ENCODE measurements at regions not wholly inside any gene's neighbourhood (a gene's known extent, or its start where the extent isn't known, plus 50 kb on each side); places are given as distances from the start of the nearest gene placed in this dataset.

DNA sequence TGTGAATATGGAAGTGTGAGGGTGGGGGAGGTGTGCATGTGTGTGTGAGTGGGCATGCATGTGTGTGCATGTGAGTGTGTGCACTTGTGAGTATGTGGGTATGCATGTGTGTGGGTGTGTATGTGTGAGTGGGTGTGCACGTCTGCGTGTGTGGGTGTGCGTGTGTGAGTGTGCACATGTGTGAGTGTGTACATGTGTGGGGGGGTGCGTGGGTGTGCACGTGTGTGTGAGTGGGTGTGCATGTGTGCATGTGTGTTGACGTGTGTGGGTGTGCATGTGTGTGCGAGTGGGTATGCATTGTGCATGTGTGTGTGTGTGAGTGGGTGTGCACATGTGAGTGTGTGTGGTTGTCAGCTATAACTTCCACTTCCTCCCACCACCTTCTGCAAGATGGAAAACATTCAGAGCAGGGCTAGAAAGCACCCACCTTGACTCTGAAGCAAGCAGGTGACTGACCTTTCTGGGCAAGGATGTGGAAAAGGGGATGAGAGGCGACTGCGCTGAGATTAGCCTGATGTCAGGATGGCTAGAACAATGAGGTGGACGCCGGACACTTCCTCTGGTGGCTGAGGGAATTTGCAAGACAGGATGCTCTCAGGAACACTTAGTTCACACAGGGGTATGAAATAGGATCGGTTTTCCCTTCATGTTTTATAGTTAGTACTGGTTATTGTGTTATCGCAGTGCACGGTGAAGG, 103.6 kb downstream of the ACKR3 start:
- DNase-seq (ENCODE audit: low read depth in 2 of 2) = no peak

DNA sequence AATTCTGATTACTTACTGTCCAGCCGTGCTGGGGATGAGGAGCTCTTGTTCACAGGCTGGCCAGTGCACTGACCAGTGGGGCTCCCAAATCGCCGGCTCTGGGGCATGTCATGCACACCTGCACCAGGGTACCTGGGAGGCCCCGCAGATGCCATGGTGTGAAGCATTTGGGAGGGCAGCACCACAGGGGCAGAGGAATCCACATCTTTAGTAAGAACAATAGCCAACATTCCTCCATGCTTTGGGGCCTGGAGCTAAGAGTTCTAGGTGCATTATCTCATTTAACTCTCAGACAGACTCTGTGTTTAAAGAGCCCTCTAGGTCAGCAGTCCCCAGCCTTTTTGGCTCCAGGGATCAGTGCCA, 104.2 kb downstream of the ACKR3 start:
- DNase-seq (ENCODE audit: low read depth in 2 of 2) = no peak

DNA sequence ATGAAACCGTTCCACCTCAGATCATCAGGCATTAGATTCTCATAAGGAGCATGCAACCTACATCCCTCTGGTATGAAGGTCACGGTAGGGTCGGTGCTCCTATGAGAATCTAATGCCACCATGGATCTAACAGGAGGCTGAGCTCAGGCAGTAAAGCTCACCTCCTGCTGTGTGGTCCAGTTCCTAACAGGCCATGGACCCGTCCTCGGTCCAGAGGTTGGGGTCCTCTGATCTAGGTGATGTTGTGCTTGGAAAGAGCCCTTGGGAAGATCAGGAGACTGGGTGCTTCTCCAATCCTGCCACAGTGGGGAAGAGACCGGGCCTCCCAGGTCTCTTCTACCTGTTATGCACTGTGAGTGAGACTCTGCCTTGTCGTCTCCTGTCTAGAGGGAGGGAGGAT, 104.6 kb downstream of the ACKR3 start:
- no peak for DNase-seq (ENCODE audit: low read depth in 2 of 2)

DNA sequence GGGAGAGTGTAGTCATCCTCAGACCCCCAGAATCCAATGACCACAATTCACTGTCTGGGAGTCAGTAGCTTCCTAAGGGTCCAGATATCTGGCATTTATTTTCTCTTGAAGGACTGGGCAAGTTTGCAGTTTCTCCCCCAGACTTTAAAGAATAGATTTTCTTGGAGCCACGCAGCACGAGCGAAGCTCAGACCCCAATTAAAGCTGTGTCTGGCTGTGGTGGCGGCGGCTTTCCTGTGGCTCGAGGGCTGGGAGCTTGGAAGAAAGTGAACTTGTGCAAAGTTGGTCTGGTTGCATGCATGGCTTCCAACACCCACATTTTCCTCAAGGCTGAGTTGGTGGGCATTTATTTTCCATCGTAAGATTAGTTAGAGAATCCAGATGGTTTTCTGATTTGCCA, 105.0 kb downstream of the ACKR3 start:
- no peak for DNase-seq (ENCODE audit: low read depth in 2 of 2)

DNA sequence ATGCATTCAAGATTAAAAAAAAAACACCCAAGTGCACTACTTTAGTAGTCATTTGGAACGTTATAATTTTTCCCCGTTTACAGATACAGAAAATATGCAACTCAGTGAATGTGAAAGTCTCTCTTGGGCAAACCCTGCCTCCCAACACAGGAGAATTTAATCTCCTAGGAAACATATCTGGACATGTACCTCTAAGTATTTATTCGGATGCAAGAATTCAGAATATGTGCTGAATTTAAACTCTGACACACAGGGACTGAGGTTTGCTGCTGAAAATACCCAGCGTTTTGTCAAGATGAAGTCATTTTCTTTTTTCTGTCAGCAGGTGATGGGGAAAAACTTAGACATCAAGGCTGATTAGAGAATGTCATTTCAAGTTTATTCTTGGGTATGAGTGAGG, 105.4 kb downstream of the ACKR3 start:
- no peak for DNase-seq (ENCODE audit: low read depth in 2 of 2)

DNA sequence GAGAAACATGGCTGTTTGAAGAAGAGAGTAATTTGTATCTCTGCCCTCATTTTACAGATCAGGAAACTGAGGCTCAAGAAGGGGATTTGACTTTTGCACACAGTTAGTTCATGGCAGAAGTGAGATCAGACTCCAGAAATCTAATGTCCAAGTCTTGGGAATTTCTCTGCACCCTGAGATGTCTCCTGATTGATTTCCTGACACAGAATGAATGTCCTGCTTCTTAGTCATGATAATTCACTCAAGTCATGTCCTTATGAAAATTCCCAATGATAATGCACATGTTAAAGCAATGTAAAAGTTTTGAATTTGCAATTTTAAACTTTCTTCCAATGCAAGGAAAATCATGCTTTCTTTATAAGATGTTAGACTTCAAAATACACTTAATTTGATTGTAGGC, 105.9 kb downstream of the ACKR3 start:
- DNase-seq (ENCODE audit: low read depth in 2 of 2) = no peak

DNA sequence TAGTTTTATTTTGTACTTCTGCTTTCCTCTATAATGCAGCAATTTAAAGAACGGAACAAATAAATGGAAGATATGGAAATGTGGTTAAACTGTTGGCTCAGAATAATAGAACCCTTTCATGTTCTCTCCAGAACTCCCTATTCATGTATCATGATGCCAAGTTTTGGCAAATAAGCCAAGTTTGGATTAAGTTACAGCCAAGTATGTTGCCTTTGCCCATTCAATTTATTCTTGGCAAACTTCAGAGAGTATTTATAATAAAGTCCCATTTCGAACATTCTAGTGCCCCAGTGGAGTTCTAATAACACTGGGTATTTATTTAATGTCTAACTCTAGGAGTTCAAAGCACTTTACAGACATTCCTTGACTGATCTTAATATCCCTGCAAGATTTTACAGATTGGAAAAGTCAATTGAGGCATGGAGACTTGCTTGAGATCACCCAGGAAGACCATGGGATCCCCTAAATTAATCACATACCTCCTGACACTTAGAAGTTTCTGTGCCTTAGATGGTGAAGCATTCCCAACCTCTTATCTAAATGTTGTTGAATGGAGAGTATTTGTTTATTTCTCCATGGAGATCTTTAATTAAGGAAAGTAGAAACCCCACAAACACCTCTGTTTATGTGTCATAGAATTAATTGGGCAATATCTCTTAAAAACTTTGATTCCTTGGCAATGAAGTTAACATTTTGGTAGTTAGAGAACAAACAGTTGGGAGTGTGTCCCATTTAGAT, 106.7 kb downstream of the ACKR3 start:
- no peak for DNase-seq (ENCODE audit: low read depth in 2 of 2)

DNA sequence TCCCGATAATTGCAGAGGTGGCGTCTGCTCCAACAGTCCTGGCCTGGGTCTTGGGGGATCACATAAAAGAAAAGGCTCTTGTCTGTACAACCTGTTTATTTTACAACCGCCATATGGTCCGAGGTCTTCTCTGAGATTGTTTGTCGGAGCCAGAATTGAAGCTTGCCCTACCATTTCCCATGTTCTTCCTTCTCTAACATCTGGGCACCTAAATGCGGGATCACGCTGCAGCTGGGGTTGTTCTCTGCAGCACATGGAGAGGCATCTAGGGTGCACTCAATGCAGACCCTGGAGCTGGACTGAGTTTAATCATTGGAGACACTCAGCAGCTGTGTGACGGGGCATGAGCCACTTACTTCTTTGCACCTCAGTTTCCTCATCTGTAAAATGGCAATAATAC, 107.7 kb downstream of the ACKR3 start:
- no peak for DNase-seq (ENCODE audit: low read depth in 2 of 2)

DNA sequence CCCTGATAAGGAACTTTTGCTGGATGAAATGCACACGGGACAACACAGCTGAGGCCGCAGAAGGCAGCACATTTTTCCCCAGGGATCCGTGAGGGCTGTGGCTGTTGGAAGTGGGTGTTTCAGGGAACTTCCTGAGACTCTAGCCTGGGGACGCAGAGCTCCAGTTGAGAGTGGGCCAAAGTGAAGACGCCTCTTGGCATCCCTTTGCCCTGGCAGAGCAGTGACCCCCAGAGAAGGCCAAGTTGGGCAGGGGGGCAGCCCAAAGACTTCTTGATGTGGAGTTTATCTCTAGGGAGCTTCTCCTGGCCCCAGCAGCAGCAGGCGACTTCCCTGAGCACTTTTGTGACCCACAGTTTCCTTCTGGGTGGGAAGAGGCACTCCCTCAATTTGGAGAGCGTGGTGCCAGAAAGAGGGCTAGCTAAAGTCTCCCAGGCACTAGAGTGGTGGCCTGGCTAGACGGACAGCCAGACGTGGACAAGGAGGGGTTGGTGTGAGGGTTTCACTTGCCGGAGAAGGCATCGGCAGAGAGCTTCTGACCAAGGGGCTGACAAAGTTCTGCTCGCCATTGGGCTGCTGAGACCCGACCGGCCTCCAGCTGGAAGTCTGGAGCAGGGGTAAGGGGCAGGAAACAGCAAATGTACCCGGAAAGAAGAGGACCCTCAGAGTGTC, 108.8 kb downstream of the ACKR3 start:
- no peak for DNase-seq (ENCODE audit: low read depth in 2 of 2)

DNA sequence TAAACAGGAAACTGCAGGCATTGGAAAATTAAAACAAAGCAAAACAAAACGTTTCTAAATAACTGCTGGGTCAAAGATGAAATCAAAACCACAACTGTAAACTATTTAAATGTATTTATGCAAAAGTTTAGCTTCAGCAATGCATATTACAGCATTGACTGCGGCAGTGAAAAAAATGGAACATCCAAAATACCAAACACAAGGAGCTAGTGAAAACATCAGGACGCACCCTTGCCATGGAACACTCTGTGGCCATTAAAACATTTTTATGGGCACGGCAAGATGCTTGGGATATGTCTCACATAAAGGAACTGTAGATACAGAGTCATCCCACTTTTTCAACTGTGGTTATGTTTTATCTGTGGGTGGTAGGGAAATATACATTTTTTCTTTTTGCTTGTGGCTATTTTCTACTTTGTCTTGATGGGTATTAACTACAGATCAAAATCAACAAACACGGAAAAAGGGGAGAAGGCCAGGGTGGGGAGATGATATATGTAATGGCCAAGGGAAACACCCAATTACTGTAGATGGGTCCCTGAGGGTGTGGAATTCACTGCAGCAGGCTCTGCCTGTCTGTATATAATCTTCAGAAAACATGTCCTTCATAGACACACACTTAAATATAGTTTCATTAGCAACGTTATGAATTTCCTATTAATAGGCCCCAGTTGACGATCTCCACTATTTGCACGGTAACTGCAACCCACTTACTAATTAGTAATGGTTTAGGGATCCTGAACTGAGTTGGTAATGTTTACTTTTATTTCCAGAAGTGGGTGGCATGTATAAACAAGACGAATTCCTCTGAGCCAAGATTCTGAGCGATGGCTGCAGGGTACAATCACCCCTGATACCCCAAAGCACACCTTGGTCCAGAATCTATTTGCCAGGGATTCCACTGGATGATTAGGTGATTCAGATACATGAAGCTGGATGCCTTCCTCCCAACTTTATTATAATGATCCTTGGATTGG, 110.5 kb downstream of the ACKR3 start:
- DNase-seq (ENCODE audit: low read depth in 2 of 2) = no peak

DNA sequence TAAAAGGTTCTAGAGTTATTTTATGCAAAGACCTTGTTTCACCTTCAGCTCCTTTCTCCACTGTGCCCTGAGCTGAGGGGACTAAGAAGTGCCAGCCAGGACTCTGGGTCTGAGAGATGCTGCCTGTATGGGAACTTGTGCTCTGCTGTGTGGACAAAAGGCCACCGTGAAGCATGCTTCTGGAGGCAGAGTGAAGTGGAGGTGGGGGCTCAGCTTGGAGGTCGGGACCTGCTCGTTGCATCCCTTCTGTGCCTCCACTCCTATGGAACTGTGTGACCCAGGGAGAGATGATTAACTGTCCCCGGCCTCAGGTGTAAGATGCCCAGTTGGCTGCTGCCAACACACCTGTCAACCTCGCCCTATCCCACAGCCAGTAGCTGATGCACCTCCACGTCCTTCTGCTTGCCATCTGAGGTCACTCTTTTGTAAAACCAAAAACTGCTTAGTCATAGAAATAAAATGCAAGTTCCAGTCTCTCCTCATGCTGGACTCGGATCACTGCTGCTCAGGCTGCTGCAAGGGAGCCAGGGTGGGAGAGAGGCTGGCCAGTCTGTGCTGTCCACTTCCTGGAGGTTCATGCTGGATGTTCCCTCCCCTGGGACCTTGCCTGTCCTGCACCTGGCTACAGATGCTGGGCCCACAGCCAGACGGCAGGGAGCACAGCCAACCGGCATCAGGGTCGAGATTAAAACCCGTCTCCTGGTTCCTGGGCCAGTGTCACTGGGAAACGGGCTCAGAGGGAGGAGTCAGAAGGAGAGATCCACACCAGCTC, 113.2 kb downstream of the ACKR3 start:
- DNase-seq (ENCODE audit: low read depth in 2 of 2) = no peak

DNA sequence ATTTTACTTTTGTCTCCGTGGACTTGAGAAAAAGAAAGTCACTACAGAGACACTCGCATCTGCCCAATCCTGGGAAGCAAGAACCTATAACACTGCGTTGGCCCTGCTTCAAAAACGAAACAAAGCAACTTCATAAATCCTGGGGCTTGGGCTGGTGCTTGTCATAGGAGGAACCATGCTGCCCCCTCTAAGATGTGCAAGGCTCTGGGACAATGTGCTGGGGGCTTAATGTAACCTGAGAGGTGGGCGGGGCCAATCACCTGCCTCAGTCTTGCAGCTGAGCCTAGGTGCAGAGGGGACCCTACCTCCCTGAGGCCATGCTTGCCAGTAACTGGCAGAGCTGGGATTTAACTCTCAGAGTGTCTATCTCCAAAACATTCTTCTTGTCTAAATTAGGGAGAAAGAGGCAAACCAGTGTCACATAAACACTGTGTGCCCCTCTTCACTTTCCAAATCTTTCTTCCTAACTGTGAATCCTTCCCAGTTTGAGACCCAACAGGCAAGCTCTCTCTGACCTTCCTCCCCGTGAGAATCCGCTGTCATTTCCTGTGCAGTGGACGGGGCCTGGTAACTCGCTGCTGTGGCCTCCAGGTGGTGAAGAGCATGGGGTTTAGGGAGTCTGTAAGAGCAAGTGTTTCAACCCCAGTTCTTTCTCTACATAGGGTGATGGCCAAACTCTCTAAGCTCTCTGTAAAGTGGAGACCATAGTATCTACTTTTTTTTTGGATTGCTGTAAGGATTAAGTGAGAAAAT, 115.1 kb downstream of the ACKR3 start:
- no peak for DNase-seq (ENCODE audit: low read depth in 2 of 2)

DNA sequence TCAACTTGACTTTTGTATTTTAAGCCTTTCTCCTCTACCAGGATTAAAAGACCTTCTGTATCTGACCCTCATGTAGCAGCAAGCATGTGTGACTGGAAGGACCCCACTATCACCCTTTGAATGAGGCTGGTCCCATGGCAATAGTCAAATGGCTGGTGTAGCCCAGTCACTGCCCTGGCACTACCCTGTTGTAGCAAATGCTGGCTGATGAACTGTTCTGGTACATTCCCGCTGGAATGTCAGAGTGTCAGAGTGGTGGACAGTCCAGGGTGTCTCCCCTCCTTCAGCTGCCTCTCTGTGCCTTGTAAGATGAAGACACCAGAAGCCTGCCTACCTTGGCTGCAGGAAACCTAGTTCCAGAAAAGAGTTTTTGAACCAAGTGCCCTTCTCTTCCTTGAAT, 115.7 kb downstream of the ACKR3 start:
- no peak for DNase-seq (ENCODE audit: low read depth in 2 of 2)

DNA sequence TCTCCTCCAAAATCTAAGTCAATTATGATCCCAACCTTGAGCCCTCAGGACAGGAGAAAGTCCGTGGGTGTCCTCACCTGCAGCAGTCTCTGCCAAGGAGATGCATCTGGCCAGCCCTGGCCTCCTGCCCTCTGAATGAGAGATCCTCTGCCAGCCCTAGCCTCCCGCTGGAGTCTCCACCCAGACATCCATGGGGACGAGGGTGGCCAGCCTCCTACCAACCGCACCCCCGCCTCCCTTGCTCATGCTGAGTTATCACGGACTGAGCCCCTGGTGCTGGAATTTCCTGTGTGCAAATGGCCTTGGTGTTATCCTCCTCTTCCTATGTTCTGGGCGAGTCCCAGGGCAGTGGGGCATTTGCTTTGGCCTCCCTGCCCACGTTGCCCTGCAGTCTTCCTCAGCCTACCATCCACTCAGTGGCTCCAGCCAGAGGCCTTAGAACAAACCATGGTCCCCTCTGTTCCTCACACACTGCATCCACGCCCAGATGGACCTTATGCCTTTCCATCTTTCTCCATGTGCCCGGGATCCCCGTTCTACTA, 116.4 kb downstream of the ACKR3 start:
- no peak for DNase-seq (ENCODE audit: low read depth in 2 of 2)

DNA sequence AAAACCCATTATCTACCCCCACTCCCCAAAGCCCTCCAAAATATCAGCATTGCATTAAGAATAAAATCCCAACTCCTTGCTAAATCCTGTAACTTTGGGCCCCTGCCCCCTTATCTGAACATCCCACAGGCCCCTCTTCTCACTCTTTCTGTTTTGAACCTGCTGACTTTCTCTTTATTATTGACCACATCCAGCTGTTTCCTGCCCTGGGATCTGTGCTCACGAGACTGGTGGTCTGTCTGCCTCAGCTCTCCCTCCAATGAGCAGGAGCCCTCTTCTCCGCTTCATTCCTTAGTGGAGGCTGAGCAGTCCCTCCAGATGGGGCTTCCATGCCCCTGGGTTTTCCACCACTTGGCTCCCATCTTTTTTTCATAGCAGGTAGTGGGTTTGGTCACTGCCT, 116.9 kb downstream of the ACKR3 start:
- no peak for DNase-seq (ENCODE audit: low read depth in 2 of 2)

DNA sequence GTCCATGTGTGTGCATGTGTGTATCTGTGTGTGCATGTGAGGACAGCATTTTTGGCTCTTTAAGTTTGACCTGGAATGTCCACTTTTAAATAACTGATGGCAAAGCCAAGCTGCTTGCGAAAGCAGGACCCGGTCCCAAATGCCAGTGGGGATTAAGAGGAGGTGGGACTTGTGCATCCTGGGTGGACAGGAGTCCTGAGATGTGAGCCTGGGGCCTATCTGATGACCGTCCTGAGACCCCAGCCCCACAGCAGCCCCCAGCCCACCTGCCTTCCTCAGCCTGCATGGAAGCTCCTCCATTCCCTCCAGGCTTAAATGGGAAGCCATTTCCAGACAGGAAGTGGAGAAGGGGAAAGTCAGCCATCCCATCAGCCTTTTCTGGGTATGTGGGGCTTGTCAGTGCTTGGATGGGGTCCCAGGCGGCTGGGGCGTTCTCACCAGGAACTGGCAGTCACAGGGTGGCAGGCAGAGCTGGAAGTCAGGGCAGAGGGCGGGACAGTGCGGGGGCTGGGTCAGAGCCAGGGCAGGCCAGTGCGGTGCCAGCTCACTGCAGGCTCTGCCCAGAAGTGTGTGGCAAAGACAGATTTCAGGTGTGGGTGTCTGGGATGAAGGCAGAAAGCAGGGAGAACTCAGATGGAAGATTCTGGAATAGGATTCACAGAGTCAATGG, 117.8 kb downstream of the ACKR3 start:
- DNase-seq (ENCODE audit: low read depth in 2 of 2) = no peak

DNA sequence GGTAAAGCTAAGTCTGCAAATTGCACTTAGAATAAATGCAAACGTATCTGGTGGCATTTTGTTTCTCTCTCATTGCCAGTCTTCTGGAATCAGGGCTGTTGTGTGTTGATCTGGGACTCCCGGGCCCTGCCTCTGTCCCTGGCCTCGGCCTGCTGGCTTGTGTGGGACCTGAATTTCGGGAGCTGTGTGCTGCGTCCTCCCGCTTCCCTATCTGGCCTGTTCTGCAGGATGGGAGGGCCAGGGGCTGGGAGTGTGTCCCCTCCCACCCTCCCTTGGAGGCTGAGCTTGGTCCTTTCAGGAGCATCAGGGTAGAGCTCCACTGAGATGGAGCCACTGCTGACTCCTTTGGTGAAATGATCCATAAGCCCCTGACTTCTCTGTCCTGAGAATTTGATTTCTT, 118.5 kb downstream of the ACKR3 start:
- DNase-seq (ENCODE audit: low read depth in 2 of 2) = no peak

DNA sequence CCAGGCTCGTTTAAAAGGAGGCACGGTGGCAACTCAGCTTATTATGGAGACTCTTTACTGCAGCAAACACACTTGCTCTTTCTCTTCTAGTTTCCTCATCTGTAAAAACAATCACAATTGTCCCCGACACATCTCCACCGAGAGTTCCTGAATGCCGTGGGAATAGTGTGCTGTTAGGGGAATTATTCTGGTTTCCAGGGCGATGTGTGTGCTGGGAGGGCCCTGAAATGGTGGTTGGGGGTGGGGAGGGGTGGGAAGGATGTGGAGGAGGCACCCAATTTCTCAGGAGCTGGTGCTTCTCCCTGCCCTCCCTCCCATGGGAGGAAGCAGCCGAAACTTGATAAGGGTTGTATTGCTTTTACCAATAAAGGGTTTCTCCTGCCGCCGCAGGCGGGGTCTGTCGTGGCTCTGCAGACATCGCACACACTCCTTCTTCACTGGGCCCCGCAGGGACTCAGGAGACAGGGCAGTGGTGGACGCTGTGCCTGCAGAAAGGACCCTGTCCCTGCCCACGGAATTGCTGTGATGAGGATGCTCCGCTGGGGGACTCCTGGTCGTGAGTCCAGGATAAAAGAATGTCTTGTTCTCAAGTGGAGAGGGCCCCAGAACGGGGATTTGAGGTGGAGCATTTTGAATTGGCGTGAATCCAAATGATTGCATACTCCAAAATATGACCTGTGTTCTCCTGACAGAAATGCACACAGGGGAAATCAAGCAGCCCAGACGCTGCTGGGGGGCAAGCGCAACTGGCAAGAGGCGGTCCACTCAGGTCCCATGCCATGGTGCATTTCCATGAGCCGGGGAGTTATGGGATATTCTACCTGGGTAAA, 119.2 kb downstream of the ACKR3 start:
- no peak for DNase-seq (ENCODE audit: low read depth in 2 of 2)

DNA sequence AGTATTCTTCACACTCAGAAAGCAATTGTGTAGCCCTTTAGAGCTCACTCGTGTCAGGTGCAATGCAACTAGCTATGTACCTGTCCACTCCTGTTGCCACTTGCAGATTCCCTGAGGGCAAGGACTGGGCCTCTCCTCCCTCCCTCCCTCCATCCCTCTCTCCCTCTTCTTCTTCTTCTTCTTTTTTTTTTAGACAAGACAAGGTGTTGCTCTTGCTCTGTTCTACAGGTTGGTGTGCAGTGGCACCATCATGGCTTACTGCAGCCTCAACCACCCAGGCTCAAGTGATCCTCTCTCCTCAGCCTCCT, 119.7 kb downstream of the ACKR3 start:
- no peak for DNase-seq (ENCODE audit: low read depth in 2 of 2)

All from activated CD4-positive, alpha-beta T cell treated with anti-CD3 and anti-CD28 coated beads for 24 hours (primary cell).